ENCODE measurements at regions not wholly inside any gene's neighbourhood (a gene's known extent, or its start where the extent isn't known, plus 50 kb on each side); places are given as distances from the start of the nearest gene placed in this dataset.
A peak's percentile ranks its signal among the peaks of the same experiment; 100 is the strongest.

DNA sequence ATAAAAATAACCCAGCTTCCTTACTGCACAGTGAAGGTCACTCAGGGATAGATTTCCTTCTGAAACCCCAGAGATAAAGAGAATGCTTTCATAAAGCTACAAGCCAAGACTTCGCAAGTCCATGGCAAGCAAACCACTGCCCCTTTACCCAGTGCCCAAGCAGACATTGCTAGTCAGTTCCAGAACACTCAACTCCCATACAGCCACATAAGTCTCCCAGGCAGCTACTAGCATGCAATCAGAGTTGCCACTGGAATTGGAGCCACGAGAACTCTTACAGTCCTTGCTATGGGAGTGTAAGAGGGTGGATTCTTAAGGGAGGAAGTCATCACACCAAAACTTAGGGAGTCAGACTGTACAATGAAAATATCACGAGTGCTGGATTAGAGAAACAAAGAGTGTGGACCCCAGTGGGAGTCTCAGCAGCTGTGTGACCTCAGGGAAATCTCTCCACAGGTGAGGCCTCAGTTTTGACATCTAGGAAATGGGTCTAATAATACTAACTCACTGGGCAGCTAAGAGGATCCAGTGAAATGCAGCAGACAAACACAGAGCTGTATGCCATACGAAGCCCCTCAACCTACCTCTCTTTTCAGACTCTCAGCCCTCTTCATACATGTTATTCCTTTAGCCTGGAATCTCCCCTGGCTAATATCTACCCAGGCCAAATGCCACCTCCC lies 526.6 kb downstream of the MN1 start:
- TF ChIP-seq, protein P1, sequence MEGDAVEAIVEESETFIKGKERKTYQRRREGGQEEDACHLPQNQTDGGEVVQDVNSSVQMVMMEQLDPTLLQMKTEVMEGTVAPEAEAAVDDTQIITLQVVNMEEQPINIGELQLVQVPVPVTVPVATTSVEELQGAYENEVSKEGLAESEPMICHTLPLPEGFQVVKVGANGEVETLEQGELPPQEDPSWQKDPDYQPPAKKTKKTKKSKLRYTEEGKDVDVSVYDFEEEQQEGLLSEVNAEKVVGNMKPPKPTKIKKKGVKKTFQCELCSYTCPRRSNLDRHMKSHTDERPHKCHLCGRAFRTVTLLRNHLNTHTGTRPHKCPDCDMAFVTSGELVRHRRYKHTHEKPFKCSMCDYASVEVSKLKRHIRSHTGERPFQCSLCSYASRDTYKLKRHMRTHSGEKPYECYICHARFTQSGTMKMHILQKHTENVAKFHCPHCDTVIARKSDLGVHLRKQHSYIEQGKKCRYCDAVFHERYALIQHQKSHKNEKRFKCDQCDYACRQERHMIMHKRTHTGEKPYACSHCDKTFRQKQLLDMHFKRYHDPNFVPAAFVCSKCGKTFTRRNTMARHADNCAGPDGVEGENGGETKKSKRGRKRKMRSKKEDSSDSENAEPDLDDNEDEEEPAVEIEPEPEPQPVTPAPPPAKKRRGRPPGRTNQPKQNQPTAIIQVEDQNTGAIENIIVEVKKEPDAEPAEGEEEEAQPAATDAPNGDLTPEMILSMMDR (conservative IDR thresholded peaks at IDR 0.05; ENCODE audit: low read length): no peak
- no peak overlapping the region for H3K4me3 ChIP-seq (ENCODE audit: low read length)
- peak; percentile 54 for DNase-seq (ENCODE audit: low read depth)

DNA sequence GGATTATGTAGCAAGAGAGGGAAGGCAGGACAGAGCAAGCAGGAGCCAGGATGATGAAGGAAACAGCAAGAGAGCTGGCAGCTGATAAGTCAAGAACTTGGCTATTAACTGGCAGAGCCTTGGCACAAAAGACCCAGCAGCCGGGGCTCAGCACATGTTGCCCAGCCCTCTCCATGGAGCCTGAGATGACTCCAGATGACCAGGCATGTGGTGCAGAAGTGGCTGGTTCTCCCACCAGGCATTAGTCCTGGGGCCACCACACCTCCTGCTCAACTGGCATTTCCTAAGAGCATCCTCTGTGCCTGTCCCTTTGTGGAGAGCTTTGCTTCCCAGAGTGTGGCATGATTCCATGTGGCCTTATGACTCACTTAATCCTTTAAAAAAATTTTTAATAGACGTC lies 522.6 kb downstream of the MN1 start:
- DNase-seq (ENCODE audit: low read depth): peak; percentile 19
- TF ChIP-seq, protein P1 (conservative IDR thresholded peaks at IDR 0.05; ENCODE audit: low read length): no peak
- no peak overlapping the region for H3K4me3 ChIP-seq (ENCODE audit: low read length)

DNA sequence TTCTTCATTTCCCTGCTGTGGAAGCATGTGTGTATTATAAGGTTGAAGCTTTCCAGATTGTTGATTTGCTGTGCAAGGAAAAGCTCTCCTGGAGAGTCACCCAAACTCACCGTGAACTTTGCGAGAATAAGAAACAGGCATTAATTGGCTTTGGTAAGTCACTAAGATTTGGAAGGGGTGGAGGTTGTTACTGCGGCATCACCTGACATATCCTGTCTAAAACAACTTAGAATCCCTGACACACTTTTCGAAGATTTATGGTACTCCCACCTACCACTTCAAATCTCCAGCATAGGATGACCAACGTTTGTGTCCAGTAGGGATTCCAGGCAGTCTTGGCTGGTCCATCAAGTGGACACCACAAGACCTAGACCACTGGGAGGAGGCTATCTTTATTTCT lies 518.3 kb downstream of the MN1 start:
- no peak for DNase-seq (ENCODE audit: low read depth)
- H3K4me3 ChIP-seq (ENCODE audit: low read length): no peak overlapping the region
- TF ChIP-seq, protein P1 (conservative IDR thresholded peaks at IDR 0.05; ENCODE audit: low read length): no peak

DNA sequence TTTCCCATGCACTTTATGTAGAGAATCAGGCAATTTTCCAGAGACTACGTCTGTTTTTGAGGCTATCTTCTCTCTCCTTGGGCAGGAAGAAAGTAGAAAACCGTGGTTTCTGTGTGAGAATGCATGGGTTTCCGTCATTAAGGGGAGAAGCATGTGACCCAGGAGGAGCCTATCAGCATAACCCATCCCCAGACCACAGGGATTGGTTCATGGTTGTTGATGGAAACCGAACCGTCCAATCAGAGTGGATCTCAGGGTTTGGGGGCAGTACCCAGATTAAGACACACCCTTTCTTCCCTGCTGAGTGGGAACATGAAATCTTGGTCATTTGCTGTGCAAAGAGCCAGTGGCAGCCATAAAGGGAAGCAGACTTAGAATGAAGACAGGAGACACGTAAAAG lies 517.8 kb downstream of the MN1 start:
- DNase-seq (ENCODE audit: low read depth): no peak
- TF ChIP-seq, protein P1 (conservative IDR thresholded peaks at IDR 0.05; ENCODE audit: low read length): no peak
- H3K4me3 ChIP-seq (ENCODE audit: low read length): no peak overlapping the region

DNA sequence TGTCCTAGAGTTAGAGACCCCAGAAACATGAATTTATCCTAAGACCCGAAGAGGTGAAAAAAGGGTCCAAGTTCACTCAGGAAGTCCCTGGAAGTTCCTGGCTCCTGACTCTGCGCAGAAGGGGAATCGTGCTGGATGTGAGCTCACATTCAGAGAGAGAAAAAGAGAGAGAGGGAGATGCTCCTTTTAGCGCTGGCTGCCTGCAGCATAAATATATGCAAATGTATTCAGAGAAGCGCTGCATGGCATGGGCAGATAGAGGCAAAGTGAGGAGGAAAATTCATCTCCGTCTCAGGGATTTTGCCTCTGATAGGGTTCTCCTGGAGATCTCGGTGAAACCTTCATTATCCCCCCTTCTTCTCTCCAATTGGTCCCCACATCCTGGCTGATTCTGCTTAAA lies 517.2 kb downstream of the MN1 start:
- no peak overlapping the region for H3K4me3 ChIP-seq (ENCODE audit: low read length)
- no peak for DNase-seq (ENCODE audit: low read depth)
- TF ChIP-seq, protein P1 (conservative IDR thresholded peaks at IDR 0.05; ENCODE audit: low read length): no peak

DNA sequence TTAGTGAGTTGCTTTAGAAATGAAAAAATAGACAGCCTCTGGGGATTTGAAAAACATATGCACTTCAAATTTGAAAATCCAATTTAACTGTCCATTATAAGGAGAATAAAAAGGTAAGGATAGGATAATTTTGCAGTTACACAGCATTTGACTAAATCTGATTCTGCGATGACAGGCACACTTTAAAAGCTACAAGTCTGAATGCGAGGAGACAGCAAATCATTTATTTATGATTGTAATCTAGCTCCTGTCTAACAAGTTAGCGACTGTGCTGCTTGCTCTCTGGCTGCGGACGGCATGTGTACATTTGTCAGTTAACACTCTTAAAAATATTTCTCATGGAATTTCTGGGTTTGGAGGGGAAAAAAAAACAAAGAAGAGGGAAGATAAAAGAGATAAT lies 514.8 kb downstream of the MN1 start:
- DNase-seq (ENCODE audit: low read depth): no peak
- no peak overlapping the region for H3K4me3 ChIP-seq (ENCODE audit: low read length)
- TF ChIP-seq, protein P1 (conservative IDR thresholded peaks at IDR 0.05; ENCODE audit: low read length): no peak

DNA sequence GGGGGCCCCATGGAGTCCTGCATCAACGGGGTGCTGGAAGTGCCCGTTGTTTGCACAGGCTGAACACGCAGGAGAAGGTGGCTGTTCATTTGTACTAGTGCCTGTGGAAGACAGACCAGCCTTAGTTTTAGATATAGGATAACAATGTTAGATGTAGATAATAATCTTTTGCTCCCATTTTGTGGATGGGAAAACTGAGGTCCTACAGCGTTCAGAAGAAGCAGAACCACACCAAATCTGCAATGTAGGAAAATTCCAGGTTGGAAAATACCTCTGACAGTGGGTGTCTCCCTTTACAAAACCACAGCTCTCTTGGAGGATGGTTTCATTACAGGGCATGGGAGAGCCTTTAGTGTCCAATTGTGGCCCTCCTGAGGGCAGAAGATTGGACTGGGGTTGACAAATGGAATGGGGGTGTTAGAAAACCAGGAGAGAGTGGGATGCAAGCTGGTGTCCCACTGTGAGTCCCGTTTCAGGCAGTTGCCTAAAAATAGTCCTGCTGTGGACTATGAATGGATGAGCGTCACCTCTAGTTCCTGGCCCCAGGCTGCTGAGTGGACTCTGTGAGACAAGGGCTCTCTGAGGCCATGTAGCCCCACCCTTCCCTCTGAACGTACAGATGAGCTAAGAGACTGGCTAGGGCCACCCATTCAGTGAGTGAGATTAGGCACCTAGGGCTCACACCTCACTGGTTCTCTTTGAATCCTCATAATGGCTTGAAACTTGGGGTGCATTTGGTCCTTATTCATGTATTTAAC lies 508.8 kb downstream of the MN1 start:
- H3K4me3 ChIP-seq (ENCODE audit: low read length): no peak overlapping the region
- TF ChIP-seq, protein P1 (conservative IDR thresholded peaks at IDR 0.05; ENCODE audit: low read length): no peak
- DNase-seq (ENCODE audit: low read depth): no peak

Measured in AG10803 (cell line).